GM21723 (cell line): ENCODE measurements at regions not wholly inside any gene's neighbourhood (a gene's known extent, or its start where the extent isn't known, plus 50 kb on each side); places are given as distances from the start of the nearest gene placed in this dataset.
"Not testable (repeated sequence)": the region's sequence is repeated elsewhere in the genome, so short reads cannot be mapped to it uniquely, and the experiment has no call there.

ENCODE experiments used
- ATAC-seq: cut with Tn5 transposase; IDR thresholded peaks from one replicate; pipeline ENCODE4 v1.9.1; 2021; ENCODE audit warnings: mild to moderate bottlenecking, moderate library complexity; ENCODE audit not compliant: unreplicated experiment

DNA sequence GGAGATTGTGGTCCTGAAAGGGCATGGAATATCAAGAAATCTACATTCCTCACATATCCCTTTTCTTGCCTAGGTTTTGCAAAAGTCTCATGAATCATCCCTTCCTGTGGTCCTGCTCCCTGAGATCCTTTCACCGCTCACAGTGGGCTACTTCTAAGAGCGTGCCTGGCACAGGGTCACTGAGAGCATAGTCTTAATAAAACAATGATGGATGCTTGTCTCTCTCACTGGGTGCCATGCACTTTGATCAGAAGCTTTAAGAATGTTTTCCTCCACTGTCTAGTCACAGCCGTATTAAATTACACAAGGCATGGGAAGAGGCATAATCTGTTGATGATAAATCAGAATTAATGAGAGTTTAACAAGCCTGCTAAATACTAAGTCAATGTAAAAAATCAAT lies 269.7 kb upstream of the ATP10A start:
- no peak for ATAC-seq

DNA sequence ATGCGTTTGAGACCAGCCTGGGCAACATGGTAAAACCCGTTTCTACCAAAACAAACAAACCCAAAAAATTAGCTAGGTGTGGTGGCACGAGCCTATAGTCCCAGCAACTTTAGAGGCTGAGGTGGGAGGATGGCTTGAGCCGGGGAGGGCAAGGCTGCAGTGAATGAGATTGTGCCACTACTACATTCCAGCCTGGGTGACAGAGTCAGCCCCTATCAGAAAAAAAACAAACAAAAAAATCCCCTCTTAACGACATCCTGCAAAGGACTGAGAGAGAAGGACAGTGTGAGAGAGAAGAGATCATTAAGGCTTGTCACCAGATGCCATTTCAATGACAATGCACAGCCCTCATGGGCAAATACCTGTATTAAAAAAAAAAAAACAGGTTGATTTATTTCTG lies 266.7 kb upstream of the ATP10A start:
- ATAC-seq = no peak

DNA sequence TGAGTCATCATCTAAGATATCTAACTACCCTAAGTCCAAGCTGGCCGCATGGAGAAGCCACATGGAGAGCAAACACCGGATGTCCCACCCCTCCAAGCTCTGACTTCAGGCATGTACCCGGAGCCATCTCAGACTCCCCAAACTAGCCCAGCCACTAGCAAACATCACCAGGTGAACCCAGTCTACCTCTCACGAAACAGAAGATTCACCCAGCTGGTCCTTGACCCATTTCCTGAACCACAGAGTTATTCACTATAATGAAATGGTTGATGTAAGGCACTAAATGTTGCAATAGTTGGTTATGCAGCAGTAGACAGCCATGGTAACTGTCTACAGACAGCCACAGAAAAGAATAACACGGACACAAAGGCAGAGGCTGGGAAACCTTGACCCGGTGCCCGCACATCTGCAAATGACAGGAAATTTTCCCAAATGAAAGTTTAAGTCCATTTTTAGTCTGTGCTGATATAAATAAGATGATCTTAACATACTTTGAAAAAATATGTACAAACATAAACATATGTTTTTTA lies 265.5 kb upstream of the ATP10A start:
- ATAC-seq = no peak

DNA sequence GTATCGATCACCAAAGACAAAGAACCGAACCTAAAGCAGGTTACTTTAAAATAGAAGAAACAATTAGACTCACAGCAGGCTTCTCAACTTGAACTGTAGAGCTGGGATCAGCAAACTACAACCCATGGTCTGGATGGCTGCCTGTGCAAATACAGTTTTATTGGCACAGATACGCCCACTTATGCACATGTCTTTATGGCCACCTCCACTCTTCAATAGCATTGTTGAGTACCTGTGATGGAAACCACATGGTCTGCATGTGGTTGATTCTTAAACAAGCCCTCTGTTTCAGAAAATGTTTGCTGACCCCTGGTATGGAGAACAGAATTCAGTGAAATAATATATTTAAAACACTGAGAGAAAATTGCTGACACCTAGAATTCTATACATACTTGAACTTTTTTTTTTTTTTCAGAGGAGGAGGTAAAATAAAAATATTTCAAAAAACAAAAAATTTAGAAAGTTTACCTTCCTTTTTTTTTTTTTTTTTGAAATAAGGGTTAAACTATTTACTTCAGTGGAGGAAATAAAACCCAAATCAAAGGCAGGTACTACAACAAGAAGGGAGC lies 263.8 kb upstream of the ATP10A start:
- no peak for ATAC-seq

GRCh38 chr15:26126070-26126469 lies 262.9 kb upstream of the ATP10A start:
- ATAC-seq = no peak

DNA sequence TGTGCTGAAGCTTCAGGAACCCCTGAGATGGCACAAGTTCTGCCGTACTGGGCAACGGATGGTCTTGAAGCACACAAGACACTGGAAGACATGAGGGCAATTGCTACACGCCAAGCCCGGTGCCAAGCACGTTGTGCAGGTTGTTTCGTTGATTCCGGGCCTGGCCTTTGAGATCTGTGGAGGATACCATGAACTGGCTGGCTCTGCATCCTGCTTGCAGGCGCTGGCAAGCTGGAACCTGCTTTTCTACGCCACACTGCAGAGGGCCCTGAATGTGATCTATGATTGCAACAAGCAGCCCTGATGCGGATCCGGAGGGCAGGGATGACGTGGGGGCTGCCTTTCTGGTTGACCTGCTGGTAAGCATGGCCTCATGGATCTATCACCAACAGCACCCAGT lies 262.5 kb upstream of the ATP10A start:
- ATAC-seq = no peak

DNA sequence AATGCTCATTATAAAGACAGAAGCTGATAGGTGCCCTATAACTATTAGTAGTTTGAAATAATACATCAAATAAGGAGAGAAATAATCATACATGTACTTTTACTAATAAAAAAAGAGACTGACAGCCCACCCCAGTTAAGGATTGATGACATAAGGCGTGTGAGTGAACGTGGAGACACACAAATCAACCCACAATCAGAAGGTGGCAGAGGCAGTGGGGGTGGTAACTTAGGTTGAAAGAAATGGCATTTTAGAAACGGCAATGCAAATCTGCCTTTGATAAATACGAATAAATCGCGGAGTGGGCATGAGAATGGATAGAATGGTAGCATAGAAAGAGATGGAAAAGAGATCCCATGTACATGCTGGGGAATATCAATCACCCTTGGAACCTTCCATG lies 256.2 kb upstream of the ATP10A start:
- no peak for ATAC-seq

GRCh38 chr15:26115229-26115943 lies 252.3 kb upstream of the ATP10A start:
- ATAC-seq = no peak

DNA sequence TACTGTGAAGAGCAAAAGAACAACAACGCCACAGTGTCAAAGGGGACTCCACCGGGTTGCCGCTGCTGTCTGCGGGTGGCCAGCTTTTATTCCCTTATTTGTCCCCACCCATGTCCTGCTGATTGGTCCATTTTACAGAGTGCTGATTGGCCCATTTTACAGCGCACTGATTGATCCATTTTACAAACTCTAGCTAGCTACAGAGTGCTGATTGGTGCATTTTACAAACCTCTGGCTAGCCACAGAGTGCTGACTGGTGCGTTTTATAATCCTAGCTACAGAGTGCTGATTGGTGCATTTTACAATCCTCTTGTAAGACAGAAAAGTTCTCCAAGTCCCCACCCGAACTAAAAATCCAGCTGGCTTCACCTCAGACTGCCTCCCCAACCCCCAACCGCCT lies 251.0 kb upstream of the ATP10A start:
- ATAC-seq = not testable (repeated sequence)

GRCh38 chr15:26113296-26113695 lies 250.2 kb upstream of the ATP10A start:
- ATAC-seq = no peak

DNA sequence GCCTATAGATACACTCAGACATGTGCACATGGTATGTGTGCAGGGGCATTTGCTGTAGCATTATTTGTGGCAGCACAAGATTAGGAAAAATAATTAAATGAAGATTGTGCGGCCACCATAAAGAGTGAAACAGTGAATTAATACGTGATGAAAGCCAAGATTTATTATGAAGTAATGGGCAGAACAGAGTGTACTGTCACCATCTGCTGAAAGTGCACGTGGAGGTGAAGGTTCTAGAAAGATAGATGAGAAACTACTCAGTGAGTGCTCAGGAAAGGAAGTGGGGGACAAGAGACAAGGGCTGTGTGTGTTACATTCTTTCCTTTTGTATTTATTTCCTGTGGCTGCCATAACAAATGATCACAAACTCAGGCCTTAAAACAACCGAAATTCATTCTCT lies 246.1 kb upstream of the ATP10A start:
- no peak for ATAC-seq

DNA sequence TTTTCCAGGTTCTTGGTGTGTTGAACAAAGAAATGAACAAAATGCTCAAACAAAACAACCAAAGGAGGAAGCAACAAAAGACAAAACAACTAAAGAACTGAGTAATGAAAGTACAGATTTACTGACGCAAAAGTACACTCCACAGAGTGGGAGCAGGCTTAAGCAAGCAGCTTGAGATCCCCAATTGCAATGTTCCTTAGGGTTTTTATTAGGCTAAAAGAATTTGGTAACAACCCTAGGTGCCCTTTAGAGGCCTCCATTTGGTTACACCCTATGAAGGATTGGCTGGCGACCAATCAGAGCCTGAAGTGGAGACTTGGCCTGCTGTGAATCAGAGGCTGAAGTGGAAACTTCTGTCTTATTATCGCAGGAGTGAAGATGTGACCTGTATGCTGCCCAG lies 243.4 kb upstream of the ATP10A start:
- no peak for ATAC-seq

DNA sequence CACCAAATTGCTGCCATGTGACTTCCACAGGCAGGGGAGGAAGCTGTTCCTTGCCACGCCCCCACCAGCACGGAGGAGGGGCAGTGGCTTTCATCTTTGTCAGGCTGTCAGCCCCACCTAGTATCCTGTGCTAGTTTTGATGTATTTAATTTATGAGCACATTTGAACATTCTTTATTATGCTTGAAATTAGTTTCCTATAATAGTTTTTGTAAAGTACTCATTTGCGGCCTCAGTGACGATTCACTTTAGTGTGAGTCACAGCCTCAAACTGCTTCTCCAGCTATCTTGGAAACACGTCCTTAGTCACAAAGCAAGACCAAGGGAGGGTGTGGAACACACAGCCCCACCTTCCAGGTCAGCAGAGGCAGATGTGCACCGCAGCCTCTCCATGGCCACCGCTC lies 239.9 kb upstream of the ATP10A start:
- no peak for ATAC-seq

DNA sequence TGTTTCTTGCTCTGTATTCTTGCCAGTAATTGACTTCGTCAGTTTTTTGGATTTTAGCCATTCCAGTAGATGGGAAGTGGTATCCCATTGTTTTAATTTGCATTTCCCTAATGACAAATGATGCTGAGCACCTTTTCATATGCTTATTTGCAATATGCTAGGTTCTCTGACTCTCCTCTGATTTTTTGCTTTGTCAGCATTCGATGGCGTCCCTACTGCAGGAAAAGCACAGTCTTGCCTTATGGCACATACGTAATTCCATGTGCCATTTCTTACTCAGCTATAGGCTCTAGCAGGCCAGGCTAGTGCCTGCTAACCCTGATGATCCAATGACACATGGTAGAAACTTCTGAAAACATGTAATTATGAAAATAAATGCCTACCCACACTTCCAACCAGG lies 239.2 kb upstream of the ATP10A start:
- no peak for ATAC-seq

DNA sequence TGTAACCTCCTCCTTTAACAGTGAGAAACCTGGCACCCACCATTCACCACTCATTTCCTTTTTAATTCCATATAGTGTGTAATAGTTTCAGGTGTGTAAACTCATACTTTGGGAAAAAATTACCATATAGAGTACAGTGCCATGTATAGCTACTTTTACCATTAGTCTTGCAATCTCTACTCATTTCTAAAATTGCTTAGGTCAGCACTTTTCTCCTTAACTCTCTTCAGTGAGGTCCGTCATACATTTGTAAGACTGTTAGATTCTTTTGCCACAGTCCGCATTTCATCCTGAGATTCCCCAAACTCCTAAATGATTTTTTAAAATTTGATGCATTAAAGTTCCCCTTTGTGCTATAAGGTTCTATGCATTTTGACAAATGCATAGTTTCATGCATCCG lies 238.3 kb upstream of the ATP10A start:
- ATAC-seq = no peak

- ATAC-seq = no peak
Measured at GRCh38 chr15:26098801-26099200, 235.7 kb upstream of the ATP10A start.

- no peak for ATAC-seq
Measured at GRCh38 chr15:26097216-26097615, 234.1 kb upstream of the ATP10A start.

DNA sequence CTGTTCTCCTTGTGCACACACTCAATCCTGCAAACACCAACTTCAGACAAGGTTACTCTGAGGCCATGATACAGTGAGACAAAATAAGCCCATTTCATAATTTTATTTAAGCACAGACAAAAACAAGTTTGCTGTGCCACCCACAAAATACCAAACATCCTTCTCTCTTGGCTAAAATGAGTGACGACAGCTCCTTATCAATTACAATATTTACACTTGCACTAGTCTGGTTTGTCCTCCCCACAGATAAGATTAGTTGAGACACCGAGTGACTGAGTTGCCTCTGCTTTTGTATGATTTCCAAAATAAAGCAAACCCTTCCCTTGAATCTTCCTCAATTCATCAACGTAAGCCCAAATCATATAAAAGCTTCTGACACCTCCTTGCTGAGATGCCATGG lies 233.5 kb upstream of the ATP10A start:
- ATAC-seq = no peak

DNA sequence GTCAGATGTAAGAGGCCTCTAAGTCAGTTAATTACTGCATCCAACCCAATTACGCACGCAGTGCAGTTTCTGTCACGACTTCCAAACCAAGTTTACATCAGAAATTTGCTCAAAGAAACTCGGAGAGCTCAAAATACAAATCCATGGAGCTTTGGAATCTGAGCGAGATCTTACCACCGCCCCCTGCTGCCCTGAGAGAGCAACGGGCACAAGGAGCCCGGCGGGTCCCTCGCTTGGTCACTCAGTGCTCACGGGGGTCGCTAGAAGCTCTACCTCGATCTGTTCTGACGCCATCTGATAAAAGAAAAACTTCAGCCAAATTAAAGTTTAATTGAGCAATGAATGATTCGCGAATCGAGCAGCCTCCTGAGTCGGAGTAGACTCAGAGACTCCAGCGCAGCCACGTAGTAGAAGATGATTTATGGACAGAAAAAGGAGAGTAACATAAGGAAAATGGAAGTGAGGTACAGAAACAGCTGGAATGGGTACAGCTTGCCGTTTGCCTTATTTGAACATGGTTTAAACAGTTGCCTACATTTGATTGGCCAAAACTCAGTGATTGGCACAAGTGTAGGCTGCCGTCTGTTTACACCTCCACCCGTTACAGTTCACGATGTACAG lies 232.7 kb upstream of the ATP10A start:
- no peak for ATAC-seq

GRCh38 chr15:26091184-26091583 lies 228.1 kb upstream of the ATP10A start:
- ATAC-seq = no peak

DNA sequence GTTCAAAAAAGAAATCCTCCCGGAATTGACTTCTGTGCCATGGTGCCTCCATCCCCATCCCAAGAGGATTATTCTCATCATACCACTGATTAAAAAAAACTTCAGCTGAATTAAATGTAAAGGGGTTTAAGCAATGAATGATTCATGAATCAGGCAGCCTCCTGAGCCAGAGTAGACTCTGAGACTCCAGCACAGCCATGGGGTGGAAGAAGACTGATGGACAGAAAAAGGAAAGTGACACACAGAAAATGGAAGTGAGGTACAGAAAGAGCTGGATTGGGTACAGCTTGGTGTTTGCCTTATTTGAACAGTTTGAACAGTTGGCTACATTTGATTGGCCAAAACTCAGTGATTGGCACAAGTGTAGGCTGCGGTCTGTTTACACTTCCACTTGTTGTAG lies 224.8 kb upstream of the ATP10A start:
- ATAC-seq = no peak

DNA sequence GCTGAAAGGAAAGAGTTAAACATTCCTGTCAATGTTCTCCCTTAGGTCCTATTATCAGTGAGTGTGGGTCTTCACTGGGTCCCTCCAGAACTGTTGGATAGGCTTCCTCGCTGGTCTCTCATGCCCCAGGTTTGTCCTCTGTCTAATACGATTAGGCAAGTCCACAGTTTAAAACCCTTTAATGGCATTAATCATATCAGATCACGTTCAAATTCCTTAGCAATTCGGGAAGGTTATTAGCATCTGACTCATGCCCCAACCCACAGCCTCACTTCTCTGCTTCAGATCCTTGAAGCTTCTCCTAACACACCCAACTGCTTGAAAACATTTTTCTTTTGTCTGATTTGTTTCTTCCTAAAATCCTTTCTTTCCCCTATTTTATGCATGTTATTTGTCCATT lies 224.3 kb upstream of the ATP10A start:
- ATAC-seq = no peak
